A549 (cell line): ENCODE measurements at regions not wholly inside any gene's neighbourhood (a gene's known extent, or its start where the extent isn't known, plus 50 kb on each side); places are given as distances from the start of the nearest gene placed in this dataset.
A peak's percentile ranks its signal among the peaks of the same experiment; 100 is the strongest.

Experiments
- BHLHE40 ChIP-seq: IDR thresholded peaks from 2 replicates; pipeline ENCODE4 v1.6.1; 2012; ENCODE audit warnings: low read depth, low read length, inconsistent platforms
- CBX8 ChIP-seq: fragments of 200-600 bp; sonication (generic); IDR thresholded peaks from 2 replicates; pipeline ENCODE4 v1.6.1; 2016
- CEBPB ChIP-seq, 2 experiments: fragments of >200 bp in 1 of 2; sonication (Bioruptor Twin) in 1 of 2; formaldehyde crosslinking in 1 of 2; IDR thresholded peaks; 2 replicates each; pipeline ENCODE4 v1.6.1; 2012 to 2016
- CHD2 ChIP-seq: fragments of 150-350 bp; IDR thresholded peaks from 2 replicates; pipeline ENCODE4 v1.6.1; 2014; ENCODE audit warnings: low read length; ENCODE audit not compliant: partially characterized antibody
- EHF ChIP-seq: fragments of 250-450 bp; sonication (Bioruptor Pico); IDR thresholded peaks from 2 replicates; pipeline ENCODE4 v1.5.0; 2020; ENCODE audit warnings: mild to moderate bottlenecking
- EP300 ChIP-seq, 2 experiments: fragments of >200 bp; sonication (Bioruptor Twin); formaldehyde crosslinking; IDR thresholded peaks; 2 replicates in 1 of 2; 3 replicates in 1 of 2; pipeline ENCODE4 v1.6.1; 2016 to 2017
- ESRRA ChIP-seq: fragments of 150-350 bp; IDR thresholded peaks from 2 replicates; pipeline ENCODE4 v1.6.1; 2014; ENCODE audit warnings: mild to moderate bottlenecking, low read length, borderline replicate concordance
- FOSB ChIP-seq: fragments of 250-450 bp; sonication (Bioruptor Pico); IDR thresholded peaks from 2 replicates; pipeline ENCODE4 v1.5.0; 2020; ENCODE audit warnings: mild to moderate bottlenecking, moderate library complexity
- FOSL2 ChIP-seq, 2 experiments: fragments of 450-650 bp in 1 of 2; fragments of >200 bp in 1 of 2; sonication (Bioruptor Twin) in 1 of 2; formaldehyde crosslinking; IDR thresholded peaks; 2 replicates each; pipeline versions ENCODE4 v1.5.0 to v1.6.1; 2016 to 2020; ENCODE audit warnings: mild to moderate bottlenecking in 1 of 2, moderate library complexity in 1 of 2
- HDAC2 ChIP-seq: fragments of 200-600 bp; sonication (generic); IDR thresholded peaks from 2 replicates; pipeline ENCODE4 v1.6.1; 2016
- HEYL ChIP-seq: fragments of 250-450 bp; sonication (Bioruptor Pico); IDR thresholded peaks from 2 replicates; pipeline ENCODE4 v1.8.0; 2021; ENCODE audit warnings: mild to moderate bottlenecking, moderate library complexity
- HOXB5 ChIP-seq: fragments of 250-450 bp; sonication (Bioruptor Pico); IDR thresholded peaks from 2 replicates; pipeline ENCODE4 v1.5.0; 2020; ENCODE audit warnings: mild to moderate bottlenecking, moderate library complexity
- JUNB ChIP-seq: fragments of >200 bp; sonication (Bioruptor Twin); formaldehyde crosslinking; IDR thresholded peaks from 2 replicates; pipeline ENCODE4 v1.6.1; 2016
- KDM5A ChIP-seq: fragments of 200-600 bp; sonication (generic); IDR thresholded peaks from 2 replicates; pipeline ENCODE4 v1.6.1; 2016; ENCODE audit warnings: antibody characterized with exemption, mild to moderate bottlenecking
- MAFK ChIP-seq: fragments of 450-650 bp; IDR thresholded peaks from 2 replicates; pipeline ENCODE4 v1.6.1; 2014; ENCODE audit not compliant: partially characterized antibody
- MAZ ChIP-seq: fragments of 150-350 bp; IDR thresholded peaks from 2 replicates; pipeline ENCODE4 v1.6.1; 2014; ENCODE audit warnings: antibody characterized with exemption, low read depth, low read length, borderline replicate concordance
- MYC ChIP-seq: IDR thresholded peaks from 2 replicates; pipeline ENCODE4 v1.6.1; 2012; ENCODE audit warnings: mild to moderate bottlenecking, inconsistent platforms, low read length, improper control_type of control experiment, borderline replicate concordance
- PHF8 ChIP-seq: fragments of 200-600 bp; sonication (generic); IDR thresholded peaks from 2 replicates; pipeline ENCODE4 v1.6.1; 2016; ENCODE audit warnings: low read depth, mild to moderate bottlenecking, antibody characterized with exemption, moderate library complexity, borderline replicate concordance
- POLR2A ChIP-seq: IDR thresholded peaks from 2 replicates; pipeline ENCODE4 v1.6.1; 2012; ENCODE audit warnings: mild to moderate bottlenecking, low read length
- POLR2AphosphoS2 ChIP-seq: conservative IDR thresholded peaks from 2 replicates; pipeline ENCODE4 v1.6.1; 2012; ENCODE audit warnings: low read length, improper control_type of control experiment, inconsistent platforms
- RARB ChIP-seq: fragments of 250-450 bp; sonication (Bioruptor Pico); IDR thresholded peaks from 2 replicates; pipeline ENCODE4 v1.8.0; 2021; ENCODE audit warnings: mild to moderate bottlenecking, moderate library complexity
- RCOR1 ChIP-seq: fragments of 150-350 bp; IDR thresholded peaks from 2 replicates; pipeline ENCODE4 v1.6.1; 2014; ENCODE audit warnings: antibody characterized with exemption, low read length, low read depth
- RNF2 ChIP-seq: fragments of 200-600 bp; sonication (generic); IDR thresholded peaks from 2 replicates; pipeline ENCODE4 v1.6.1; 2016; ENCODE audit warnings: low read depth, mild to moderate bottlenecking, antibody characterized with exemption, moderate library complexity, borderline replicate concordance
- SMC3 ChIP-seq: fragments of >200 bp; sonication (Bioruptor Twin); formaldehyde crosslinking; IDR thresholded peaks from 3 replicates; pipeline ENCODE4 v1.6.1; 2018; ENCODE audit warnings: inconsistent platforms
- SREBF2 ChIP-seq: fragments of 450-650 bp; IDR thresholded peaks from 2 replicates; pipeline ENCODE4 v1.6.1; 2014; ENCODE audit warnings: mild to moderate bottlenecking, moderate library complexity
- TFCP2L1 ChIP-seq: fragments of 250-450 bp; sonication (Bioruptor Pico); IDR thresholded peaks from 2 replicates; pipeline ENCODE4 v1.5.0; 2021; ENCODE audit warnings: mild to moderate bottlenecking
- ZC3H11A ChIP-seq: fragments of 450-650 bp; IDR thresholded peaks from 2 replicates; pipeline ENCODE4 v1.6.1; 2014; ENCODE audit warnings: antibody characterized with exemption, mild to moderate bottlenecking
- ZFP36 ChIP-seq: fragments of 450-650 bp; IDR thresholded peaks from 2 replicates; pipeline ENCODE4 v1.6.1; 2014; ENCODE audit warnings: borderline replicate concordance; ENCODE audit not compliant: partially characterized antibody
- ZNF302 ChIP-seq: fragments of 250-450 bp; sonication (Bioruptor Pico); IDR thresholded peaks from 2 replicates; pipeline ENCODE4 v1.9.0; 2021; ENCODE audit warnings: inconsistent platforms, mild to moderate bottlenecking, moderate library complexity
- TF ChIP-seq, protein P1 (sequence below): IDR thresholded peaks from 2 replicates; pipeline ENCODE4 v1.6.1; 2012
- TF ChIP-seq, protein P2 (sequence below): fragments of 150-350 bp; IDR thresholded peaks from 2 replicates; pipeline ENCODE4 v1.6.1; 2014; ENCODE audit warnings: low read depth, mild to moderate bottlenecking, low read length
- TF ChIP-seq, protein P3 (sequence below): fragments of 250-450 bp; sonication (Bioruptor Pico); IDR thresholded peaks from 2 replicates; pipeline ENCODE4 v1.5.0; 2020; ENCODE audit warnings: low read depth, mild to moderate bottlenecking, moderate library complexity
- TF ChIP-seq, protein P4 (sequence below): fragments of 450-650 bp; IDR thresholded peaks from 2 replicates; pipeline ENCODE4 v1.6.1; 2014; ENCODE audit warnings: antibody characterized with exemption
- TF ChIP-seq, protein P5 (sequence below): fragments of >200 bp; sonication (Bioruptor Twin); formaldehyde crosslinking; IDR thresholded peaks from 3 replicates; pipeline ENCODE4 v1.6.1; 2016
- TF ChIP-seq, protein P6 (sequence below): fragments of >200 bp; sonication (Bioruptor Twin); formaldehyde crosslinking; IDR thresholded peaks from 3 replicates; pipeline ENCODE4 v1.5.1; 2016
- TF ChIP-seq, protein P7 (sequence below): IDR thresholded peaks from 2 replicates; pipeline ENCODE4 v1.6.1; 2012; ENCODE audit warnings: low read depth, borderline replicate concordance

DNA sequence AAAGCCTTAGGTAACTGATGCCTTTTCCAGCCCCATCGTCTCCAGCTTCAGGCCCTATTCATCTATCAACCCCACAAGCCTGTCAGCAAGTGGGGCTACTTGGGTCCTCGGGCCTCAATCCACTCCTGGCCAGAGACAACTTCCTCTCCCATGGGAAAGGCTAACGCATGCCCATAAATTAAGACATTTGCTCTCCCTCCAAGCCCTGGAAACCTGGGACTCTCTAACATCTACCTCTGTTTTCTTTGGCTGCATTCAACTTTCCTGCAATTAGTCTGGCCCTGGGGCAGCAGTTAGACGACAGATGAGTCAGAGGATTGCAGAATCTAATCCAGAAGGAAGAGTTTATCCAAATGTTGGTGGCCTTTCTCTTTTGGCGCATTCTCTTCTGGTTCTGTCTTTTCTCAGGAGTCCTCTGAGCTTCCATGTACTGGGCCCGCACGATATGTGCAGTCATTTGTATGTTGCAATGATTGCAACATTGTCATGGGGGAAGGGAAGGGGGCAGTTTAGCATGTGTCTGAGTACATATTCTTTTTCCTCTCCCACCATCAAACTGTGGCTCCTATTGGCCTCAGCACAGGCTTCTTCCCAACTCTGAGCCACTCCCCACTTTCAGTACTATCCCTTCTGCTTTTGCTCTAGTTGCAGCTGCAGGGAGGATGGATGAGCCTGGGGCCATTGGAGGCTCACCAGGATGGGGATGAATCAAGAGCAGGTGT, 54.4 kb downstream of the NAV1 start (continued):
- TF ChIP-seq, protein P1, sequence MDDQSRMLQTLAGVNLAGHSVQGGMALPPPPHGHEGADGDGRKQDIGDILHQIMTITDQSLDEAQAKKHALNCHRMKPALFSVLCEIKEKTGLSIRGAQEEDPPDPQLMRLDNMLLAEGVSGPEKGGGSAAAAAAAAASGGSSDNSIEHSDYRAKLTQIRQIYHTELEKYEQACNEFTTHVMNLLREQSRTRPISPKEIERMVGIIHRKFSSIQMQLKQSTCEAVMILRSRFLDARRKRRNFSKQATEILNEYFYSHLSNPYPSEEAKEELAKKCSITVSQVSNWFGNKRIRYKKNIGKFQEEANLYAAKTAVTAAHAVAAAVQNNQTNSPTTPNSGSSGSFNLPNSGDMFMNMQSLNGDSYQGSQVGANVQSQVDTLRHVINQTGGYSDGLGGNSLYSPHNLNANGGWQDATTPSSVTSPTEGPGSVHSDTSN, result no peak
- TF ChIP-seq RCOR1 (no peak), ZFP36 (no peak), MYC (no peak), ESRRA (no peak), POLR2A (no peak), HOXB5 (CRISPR knock-in tag) (no peak), FOSB (CRISPR knock-in tag) (no peak), RARB (CRISPR knock-in tag) (no peak), EP300 (IDR thresholded peaks at IDR 0.05) (peak; percentile 94 to 95; a peak in 4 of 5 replicates), EHF (no peak), MAFK (no peak), RNF2 (no peak), CBX8 (no peak), PHF8 (no peak), SMC3 (peak; percentile 36; the same call in 1 of the 3 replicates), JUNB (peak; percentile 92), CEBPB (IDR thresholded peaks at IDR 0.05) (peak; percentile 94 to 98), HDAC2 (no peak), ZNF302 (CRISPR knock-in tag) (no peak), TFCP2L1 (no peak), MAZ (no peak), POLR2AphosphoS2 (no peak), HEYL (CRISPR knock-in tag) (no peak), ZC3H11A (no peak), SREBF2 (no peak), KDM5A (no peak), CHD2 (no peak), BHLHE40 (no peak), FOSL2 (IDR thresholded peaks at IDR 0.05) (peak; percentile 87), FOSL2 (CRISPR knock-in tag; IDR thresholded peaks at IDR 0.05) (peak; percentile 84)
- TF ChIP-seq, protein P2, sequence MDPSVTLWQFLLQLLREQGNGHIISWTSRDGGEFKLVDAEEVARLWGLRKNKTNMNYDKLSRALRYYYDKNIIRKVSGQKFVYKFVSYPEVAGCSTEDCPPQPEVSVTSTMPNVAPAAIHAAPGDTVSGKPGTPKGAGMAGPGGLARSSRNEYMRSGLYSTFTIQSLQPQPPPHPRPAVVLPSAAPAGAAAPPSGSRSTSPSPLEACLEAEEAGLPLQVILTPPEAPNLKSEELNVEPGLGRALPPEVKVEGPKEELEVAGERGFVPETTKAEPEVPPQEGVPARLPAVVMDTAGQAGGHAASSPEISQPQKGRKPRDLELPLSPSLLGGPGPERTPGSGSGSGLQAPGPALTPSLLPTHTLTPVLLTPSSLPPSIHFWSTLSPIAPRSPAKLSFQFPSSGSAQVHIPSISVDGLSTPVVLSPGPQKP, result no peak
- TF ChIP-seq, protein P3, sequence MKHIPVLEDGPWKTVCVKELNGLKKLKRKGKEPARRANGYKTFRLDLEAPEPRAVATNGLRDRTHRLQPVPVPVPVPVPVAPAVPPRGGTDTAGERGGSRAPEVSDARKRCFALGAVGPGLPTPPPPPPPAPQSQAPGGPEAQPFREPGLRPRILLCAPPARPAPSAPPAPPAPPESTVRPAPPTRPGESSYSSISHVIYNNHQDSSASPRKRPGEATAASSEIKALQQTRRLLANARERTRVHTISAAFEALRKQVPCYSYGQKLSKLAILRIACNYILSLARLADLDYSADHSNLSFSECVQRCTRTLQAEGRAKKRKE (CRISPR knock-in tag), result no peak
- TF ChIP-seq, protein P4, sequence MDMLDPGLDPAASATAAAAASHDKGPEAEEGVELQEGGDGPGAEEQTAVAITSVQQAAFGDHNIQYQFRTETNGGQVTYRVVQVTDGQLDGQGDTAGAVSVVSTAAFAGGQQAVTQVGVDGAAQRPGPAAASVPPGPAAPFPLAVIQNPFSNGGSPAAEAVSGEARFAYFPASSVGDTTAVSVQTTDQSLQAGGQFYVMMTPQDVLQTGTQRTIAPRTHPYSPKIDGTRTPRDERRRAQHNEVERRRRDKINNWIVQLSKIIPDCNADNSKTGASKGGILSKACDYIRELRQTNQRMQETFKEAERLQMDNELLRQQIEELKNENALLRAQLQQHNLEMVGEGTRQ, result no peak
- TF ChIP-seq, protein P5, sequence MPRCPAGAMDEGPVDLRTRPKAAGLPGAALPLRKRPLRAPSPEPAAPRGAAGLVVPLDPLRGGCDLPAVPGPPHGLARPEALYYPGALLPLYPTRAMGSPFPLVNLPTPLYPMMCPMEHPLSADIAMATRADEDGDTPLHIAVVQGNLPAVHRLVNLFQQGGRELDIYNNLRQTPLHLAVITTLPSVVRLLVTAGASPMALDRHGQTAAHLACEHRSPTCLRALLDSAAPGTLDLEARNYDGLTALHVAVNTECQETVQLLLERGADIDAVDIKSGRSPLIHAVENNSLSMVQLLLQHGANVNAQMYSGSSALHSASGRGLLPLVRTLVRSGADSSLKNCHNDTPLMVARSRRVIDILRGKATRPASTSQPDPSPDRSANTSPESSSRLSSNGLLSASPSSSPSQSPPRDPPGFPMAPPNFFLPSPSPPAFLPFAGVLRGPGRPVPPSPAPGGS, result peak; percentile 87
- TF ChIP-seq, protein P6, sequence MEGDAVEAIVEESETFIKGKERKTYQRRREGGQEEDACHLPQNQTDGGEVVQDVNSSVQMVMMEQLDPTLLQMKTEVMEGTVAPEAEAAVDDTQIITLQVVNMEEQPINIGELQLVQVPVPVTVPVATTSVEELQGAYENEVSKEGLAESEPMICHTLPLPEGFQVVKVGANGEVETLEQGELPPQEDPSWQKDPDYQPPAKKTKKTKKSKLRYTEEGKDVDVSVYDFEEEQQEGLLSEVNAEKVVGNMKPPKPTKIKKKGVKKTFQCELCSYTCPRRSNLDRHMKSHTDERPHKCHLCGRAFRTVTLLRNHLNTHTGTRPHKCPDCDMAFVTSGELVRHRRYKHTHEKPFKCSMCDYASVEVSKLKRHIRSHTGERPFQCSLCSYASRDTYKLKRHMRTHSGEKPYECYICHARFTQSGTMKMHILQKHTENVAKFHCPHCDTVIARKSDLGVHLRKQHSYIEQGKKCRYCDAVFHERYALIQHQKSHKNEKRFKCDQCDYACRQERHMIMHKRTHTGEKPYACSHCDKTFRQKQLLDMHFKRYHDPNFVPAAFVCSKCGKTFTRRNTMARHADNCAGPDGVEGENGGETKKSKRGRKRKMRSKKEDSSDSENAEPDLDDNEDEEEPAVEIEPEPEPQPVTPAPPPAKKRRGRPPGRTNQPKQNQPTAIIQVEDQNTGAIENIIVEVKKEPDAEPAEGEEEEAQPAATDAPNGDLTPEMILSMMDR, result no peak
- TF ChIP-seq, protein P7, sequence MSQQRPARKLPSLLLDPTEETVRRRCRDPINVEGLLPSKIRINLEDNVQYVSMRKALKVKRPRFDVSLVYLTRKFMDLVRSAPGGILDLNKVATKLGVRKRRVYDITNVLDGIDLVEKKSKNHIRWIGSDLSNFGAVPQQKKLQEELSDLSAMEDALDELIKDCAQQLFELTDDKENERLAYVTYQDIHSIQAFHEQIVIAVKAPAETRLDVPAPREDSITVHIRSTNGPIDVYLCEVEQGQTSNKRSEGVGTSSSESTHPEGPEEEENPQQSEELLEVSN, result 0 out of 2 replicates have a peak, but pooled peaks have one; percentile 34
